IPS-18a (cell line): ENCODE measurements at regions not wholly inside any gene's neighbourhood (a gene's known extent, or its start where the extent isn't known, plus 50 kb on each side); places are given as distances from the start of the nearest gene placed in this dataset.
"Not testable (repeated sequence)": the region's sequence is repeated elsewhere in the genome, so short reads cannot be mapped to it uniquely, and the experiment has no call there.

Experiments
- H3K27ac ChIP-seq: one replicate; pipeline ENCODE4 v1.5.1; 2013; ENCODE audit warnings: low read length
- H3K27me3 ChIP-seq: one replicate; pipeline ENCODE4 v1.6.1; 2013; ENCODE audit warnings: mild to moderate bottlenecking, low read length; ENCODE audit not compliant: control insufficient read depth, insufficient read depth
- H3K36me3 ChIP-seq: one replicate; pipeline ENCODE4 v1.6.1; 2013; ENCODE audit warnings: low read depth, low read length; ENCODE audit not compliant: control insufficient read depth
- H3K4me1 ChIP-seq: one replicate; pipeline ENCODE4 v1.6.1; 2013; ENCODE audit warnings: low read depth, low read length; ENCODE audit not compliant: control insufficient read depth
- H3K4me3 ChIP-seq: one replicate; pipeline ENCODE4 v1.5.1; 2013; ENCODE audit warnings: low read length
- H3K9ac ChIP-seq: one replicate; pipeline ENCODE4 v1.6.1; 2013; ENCODE audit warnings: mild to moderate bottlenecking, low read length, moderate library complexity
- H3K9me3 ChIP-seq: one replicate; pipeline ENCODE4 v1.6.1; 2013; ENCODE audit warnings: low read depth, low read length; ENCODE audit not compliant: control insufficient read depth

GRCh38 chr15:20473465-20473864 is 68.1 kb downstream of the GOLGA6L6 start:
- H3K36me3 ChIP-seq, H3K27ac ChIP-seq, H3K4me3 ChIP-seq: not testable (repeated sequence)

GRCh38 chr15:20472983-20473382 is 68.6 kb downstream of the GOLGA6L6 start:
- not testable (repeated sequence) for H3K27me3 ChIP-seq, H3K9ac ChIP-seq, H3K4me3 ChIP-seq, H3K9me3 ChIP-seq, H3K27ac ChIP-seq, H3K36me3 ChIP-seq, H3K4me1 ChIP-seq

More at GRCh38 chr15:20473465-20473864, 68.1 kb downstream of the GOLGA6L6 start:
- not testable (repeated sequence) for H3K27me3 ChIP-seq, H3K9ac ChIP-seq, H3K9me3 ChIP-seq, H3K4me1 ChIP-seq

GRCh38 chr15:20470810-20471209 is 70.8 kb downstream of the GOLGA6L6 start:
- not testable (repeated sequence) for H3K9ac ChIP-seq, H3K4me3 ChIP-seq, H3K9me3 ChIP-seq, H3K36me3 ChIP-seq, H3K4me1 ChIP-seq, H3K27ac ChIP-seq, H3K27me3 ChIP-seq

DNA sequence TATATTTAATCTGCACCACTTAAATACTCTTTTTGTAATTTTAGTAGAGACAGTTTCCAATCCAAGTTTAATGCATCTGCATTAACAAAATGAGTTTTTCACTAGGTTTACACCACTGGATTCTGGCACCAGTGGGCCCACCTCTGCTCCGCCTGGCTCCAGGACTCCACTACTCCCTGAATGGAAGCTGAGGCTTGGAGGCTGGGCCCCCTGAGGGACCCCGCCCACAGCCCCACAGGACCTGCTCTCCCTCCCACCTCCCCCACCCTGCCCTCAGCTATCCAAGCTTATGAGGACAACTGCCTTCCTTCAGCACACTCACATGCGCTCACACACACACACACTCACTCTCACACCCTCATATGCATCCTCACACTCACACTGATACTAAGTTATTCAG is 100.5 kb downstream of the GOLGA6L6 start:
- not testable (repeated sequence) for H3K27me3 ChIP-seq, H3K9me3 ChIP-seq, H3K27ac ChIP-seq, H3K4me3 ChIP-seq, H3K9ac ChIP-seq, H3K36me3 ChIP-seq, H3K4me1 ChIP-seq

- not testable (repeated sequence) for H3K27me3 ChIP-seq, H3K9me3 ChIP-seq, H3K4me3 ChIP-seq, H3K36me3 ChIP-seq, H3K9ac ChIP-seq, H3K27ac ChIP-seq, H3K4me1 ChIP-seq
These were observed 101.2 kb downstream of the GOLGA6L6 start for GRCh38 chr15:20440390-20440789.

DNA sequence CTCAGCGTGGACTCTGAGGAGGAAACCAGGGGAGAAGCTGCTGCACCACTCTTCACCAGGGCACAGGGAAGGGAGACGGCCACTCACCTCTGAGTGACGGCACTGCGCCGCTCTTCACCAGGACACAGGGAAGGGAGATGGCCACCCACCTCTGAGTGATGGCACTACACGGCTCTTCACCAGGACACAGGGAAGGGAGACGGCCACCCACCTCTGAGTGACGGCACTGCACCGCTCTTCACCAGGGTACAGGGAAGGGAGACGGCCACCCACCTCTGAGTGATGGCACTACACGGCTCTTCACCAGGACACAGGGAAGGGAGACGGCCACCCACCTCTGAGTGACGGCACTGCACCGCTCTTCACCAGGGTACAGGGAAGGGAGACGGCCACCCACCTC is 102.5 kb downstream of the GOLGA6L6 start:
- H3K36me3 ChIP-seq, H3K9ac ChIP-seq, H3K27ac ChIP-seq, H3K4me1 ChIP-seq, H3K27me3 ChIP-seq, H3K4me3 ChIP-seq, H3K9me3 ChIP-seq: not testable (repeated sequence)

GRCh38 chr15:20438255-20438654 is 103.3 kb downstream of the GOLGA6L6 start:
- not testable (repeated sequence) for H3K4me3 ChIP-seq, H3K27ac ChIP-seq, H3K36me3 ChIP-seq, H3K4me1 ChIP-seq, H3K27me3 ChIP-seq, H3K9ac ChIP-seq, H3K9me3 ChIP-seq

DNA sequence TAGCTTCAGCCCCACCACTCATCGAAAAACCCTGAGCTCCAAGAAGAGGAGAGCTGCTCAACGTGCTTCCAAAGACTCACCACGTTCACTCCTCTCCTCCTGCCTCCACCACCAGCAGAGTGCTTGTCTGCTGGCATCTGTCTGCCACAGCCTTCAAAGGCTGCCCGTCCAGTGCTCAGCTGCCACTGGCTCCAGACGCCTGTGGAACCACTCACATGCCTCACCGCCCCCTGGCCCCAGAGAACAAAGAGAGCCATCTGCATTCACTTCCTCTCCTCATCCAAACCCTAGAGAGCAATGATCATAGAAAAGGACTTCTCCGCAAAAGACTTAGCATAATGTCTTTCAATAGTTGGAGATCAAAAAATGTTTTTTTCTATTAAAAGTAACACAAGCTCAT is 108.1 kb downstream of the GOLGA6L6 start:
- not testable (repeated sequence) for H3K4me1 ChIP-seq, H3K4me3 ChIP-seq, H3K27me3 ChIP-seq, H3K9me3 ChIP-seq, H3K27ac ChIP-seq, H3K9ac ChIP-seq, H3K36me3 ChIP-seq

DNA sequence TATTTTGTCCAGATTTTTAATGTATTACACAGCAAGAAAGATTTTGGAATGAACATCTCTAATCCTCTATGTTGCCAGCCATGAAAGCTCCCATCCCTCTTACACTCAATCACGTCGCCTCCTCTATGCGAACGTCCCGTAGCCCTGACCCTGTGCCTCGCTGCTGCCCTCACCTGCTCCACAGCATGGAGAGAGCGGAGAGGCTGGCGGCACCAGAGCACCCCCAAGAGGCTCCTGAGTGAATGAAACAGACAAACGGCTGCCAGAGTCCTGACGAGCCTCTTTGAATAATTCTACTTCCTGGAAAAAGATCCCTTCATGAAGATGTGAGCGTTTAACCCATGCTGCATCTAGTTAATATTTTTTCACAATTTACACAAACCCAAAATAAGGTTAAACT is 111.1 kb downstream of the GOLGA6L6 start:
- not testable (repeated sequence) for H3K9ac ChIP-seq, H3K27me3 ChIP-seq, H3K4me3 ChIP-seq, H3K36me3 ChIP-seq, H3K27ac ChIP-seq, H3K9me3 ChIP-seq, H3K4me1 ChIP-seq

- not testable (repeated sequence) for H3K4me3 ChIP-seq, H3K36me3 ChIP-seq
- H3K9me3 ChIP-seq = peaks cover 55% of the 10 kb centered on the region
These were observed 120.9 kb downstream of the GOLGA6L6 start for GRCh38 chr15:20420710-20421109.

DNA sequence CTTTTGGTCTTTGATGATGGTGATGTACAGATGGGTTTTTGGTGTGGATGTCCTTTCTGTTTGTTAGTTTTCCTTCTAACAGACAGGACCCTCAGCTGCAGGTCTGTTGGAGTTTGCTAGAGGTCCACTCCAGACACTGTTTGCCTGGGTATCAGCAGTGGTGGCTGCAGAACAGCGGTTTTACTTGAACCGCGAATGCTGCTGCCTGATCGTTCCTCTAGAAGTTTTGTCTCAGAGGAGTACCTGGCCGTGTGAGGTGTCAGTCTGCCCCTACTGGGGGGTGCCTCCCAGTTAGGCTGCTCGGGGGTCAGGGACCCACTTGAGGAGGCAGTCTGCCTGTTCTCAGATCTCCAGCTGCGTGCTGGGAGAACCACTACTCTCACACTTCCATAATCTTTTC is 125.0 kb downstream of the GOLGA6L6 start:
- not testable (repeated sequence) for H3K9ac ChIP-seq, H3K36me3 ChIP-seq, H3K27me3 ChIP-seq, H3K4me1 ChIP-seq, H3K4me3 ChIP-seq, H3K27ac ChIP-seq
- peaks cover 47% of the 10 kb centered on the region for H3K9me3 ChIP-seq

More at GRCh38 chr15:20420710-20421109, 120.9 kb downstream of the GOLGA6L6 start:
- not testable (repeated sequence) for H3K27ac ChIP-seq, H3K4me1 ChIP-seq, H3K9ac ChIP-seq, H3K27me3 ChIP-seq

DNA sequence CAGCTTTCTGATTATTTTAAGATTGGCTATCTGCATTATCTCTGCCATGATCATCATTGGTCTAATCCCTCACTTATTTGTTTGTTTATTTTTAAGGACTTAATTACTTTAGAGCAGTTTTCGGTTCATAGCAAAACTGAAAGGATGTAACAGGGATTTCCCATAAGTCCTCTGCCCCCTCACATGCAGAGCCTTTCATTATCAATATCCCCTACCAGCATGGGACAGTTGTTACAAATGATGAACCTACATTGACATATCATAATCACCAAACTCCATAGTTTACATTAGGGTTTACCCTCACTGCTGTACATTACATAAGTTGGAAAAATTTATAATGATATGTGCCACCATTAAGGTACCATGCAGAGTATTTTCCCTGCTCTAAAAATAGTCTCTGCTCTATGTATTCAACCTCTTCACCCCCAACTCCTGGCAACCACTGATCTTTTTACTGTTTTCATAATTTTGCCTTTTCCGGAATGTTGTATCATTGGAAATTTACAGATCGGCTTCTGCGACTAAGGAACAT is 131.9 kb downstream of the GOLGA6L6 start:
- H3K4me1 ChIP-seq, H3K27me3 ChIP-seq, H3K27ac ChIP-seq, H3K36me3 ChIP-seq, H3K9ac ChIP-seq, H3K4me3 ChIP-seq: not testable (repeated sequence)
- peaks cover 53% of the 10 kb centered on the region for H3K9me3 ChIP-seq
